ENCODE measurements at regions not wholly inside any gene's neighbourhood (a gene's known extent, or its start where the extent isn't known, plus 50 kb on each side); places are given as distances from the start of the nearest gene placed in this dataset.

GRCh38 chr3:159773706-159774105, 214.9 kb upstream of the IL12A start:
- intact Hi-C loops (cut with micrococcal nuclease): no loop called here
- DNase-seq (no peak), ATAC-seq (no peak)

- peak; percentile 81 for ATAC-seq
- peak; percentile 50 for DNase-seq
- intact Hi-C loops (cut with micrococcal nuclease): no loop called here
These were observed 213.2 kb upstream of the IL12A start for GRCh38 chr3:159775372-159775961.

DNA sequence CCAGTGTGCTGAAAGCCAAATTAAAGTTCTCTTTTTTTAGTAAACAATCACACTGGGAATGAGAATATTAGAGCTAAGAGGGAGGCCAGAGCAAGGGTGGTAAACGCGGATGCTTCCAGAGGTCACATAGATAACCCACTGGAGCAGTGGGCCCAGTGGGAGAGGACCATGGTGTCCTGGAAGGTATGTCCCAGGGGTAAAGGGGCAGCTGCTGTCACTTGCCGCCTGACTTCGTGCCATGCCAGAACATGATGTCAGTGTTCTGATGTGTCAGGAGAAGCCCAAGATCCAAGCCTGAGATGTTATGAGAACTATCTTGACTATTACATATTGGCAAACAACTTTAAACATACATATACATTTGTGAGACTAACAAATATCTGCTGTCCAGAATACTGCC, 211.9 kb upstream of the IL12A start:
- DNase-seq (peak; percentile 59), ATAC-seq (peak; percentile 83)
- intact Hi-C loops (cut with micrococcal nuclease): no loop called here

GRCh38 chr3:159779883-159780282, 208.8 kb upstream of the IL12A start:
- intact Hi-C loops (cut with micrococcal nuclease): loop anchor here (5.0 kb wide), 1 partner anchor 517 kb away; no protein-coding TSS in a partner anchor
- no peak for ATAC-seq
- DNase-seq: no peak

DNA sequence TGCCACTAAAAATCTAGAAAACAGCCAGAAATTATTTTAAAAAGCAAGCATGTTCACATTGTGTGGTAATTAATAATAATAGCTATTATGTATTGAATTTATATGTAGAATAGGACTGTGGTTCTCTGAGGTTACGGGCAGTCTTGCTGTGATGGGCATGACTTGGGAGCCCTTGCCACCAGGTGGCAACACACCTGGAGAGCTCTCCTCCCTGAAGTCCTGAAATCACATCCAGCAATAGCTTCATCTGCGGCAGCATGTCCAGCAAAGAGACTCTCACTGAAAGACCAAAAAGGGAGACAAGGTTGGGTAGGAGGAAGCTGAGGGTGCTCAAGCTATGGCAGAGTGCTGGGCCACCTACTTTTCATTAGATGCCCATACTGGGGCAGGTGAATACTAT, 206.8 kb upstream of the IL12A start:
- DNase-seq: no peak
- no peak for ATAC-seq
- intact Hi-C loops (cut with micrococcal nuclease): loop anchor here (5.0 kb wide), 1 partner anchor 515 kb away; no protein-coding TSS in a partner anchor

DNA sequence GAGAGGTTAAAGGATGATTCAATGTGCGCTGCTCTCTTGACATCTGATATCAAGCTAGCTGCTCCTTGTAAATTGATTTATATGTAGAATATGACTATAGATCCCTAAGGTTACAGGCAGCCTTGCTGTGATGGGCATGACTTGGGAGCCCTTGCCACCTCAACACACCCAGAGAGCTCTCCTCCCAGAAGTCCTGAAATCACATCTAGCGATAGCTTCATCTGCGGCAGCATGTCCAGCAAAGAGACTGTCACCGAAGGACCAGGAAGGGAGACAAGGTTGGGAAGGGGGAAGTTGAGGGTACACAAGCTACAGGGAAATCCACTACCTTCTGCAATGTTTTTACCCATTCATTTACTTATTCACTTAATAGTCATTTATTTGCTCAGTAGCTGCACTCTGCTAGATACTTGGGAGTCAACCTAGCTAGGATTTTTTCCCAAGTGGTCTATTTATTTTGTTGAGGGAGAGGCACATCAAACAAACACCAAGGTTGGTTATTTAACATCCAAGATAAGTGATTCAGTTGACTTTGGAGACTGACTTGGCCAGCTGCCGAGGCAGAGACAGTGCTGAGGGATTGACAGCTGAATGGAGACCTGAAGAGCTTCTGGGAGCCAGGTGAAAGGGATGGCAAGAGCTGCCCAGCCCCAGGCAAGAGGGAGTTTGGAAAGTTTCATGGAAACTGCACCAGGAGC, 205.8 kb upstream of the IL12A start:
- intact Hi-C loops (cut with micrococcal nuclease): loop anchor here (5.0 kb wide), 1 partner anchor 514 kb away; no protein-coding TSS in a partner anchor
- no peak for DNase-seq
- ATAC-seq: no peak

GRCh38 chr3:159783780-159784742, 204.6 kb upstream of the IL12A start:
- ATAC-seq: no peak
- intact Hi-C loops (cut with micrococcal nuclease): loop anchor here (5.0 kb wide), 1 partner anchor 513 kb away; no protein-coding TSS in a partner anchor
- DNase-seq: no peak

- intact Hi-C loops (cut with micrococcal nuclease): no loop called here
- no peak for DNase-seq
- ATAC-seq: no peak
These were observed 203.3 kb upstream of the IL12A start for GRCh38 chr3:159785273-159785708.

GRCh38 chr3:159786489-159787177, 202.0 kb upstream of the IL12A start:
- DNase-seq (no peak), ATAC-seq (no peak)
- intact Hi-C loops (cut with micrococcal nuclease): no loop called here

DNA sequence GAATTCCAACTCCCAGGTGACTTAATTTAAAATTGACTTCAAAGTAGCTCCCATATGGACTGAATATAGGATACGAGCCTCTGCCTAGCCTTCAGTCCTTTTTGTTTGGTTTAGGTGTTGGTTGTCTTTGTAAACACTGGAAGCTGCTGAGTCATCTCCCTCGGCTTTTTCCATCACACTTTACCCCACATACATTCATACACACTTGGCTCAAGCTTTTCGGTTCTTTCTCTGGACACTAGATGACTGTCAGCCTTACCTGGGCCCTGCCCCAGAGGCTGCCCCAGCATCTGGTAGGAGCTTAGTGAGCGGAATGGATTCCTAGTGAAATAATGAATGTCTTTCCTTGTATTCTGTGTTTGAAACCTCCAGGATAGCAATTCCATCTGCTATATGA, 201.5 kb upstream of the IL12A start:
- intact Hi-C loops (cut with micrococcal nuclease): no loop called here
- no peak for DNase-seq
- ATAC-seq: peak; percentile 63

GRCh38 chr3:159787794-159788205, 200.8 kb upstream of the IL12A start:
- intact Hi-C loops (cut with micrococcal nuclease): no loop called here
- peak; percentile 32 for ATAC-seq

GRCh38 chr3:159788291-159788690, 200.3 kb upstream of the IL12A start:
- DNase-seq (no peak), ATAC-seq (no peak)
- intact Hi-C loops (cut with micrococcal nuclease): no loop called here

More at GRCh38 chr3:159787794-159788205, 200.8 kb upstream of the IL12A start:
- no peak for DNase-seq

DNA sequence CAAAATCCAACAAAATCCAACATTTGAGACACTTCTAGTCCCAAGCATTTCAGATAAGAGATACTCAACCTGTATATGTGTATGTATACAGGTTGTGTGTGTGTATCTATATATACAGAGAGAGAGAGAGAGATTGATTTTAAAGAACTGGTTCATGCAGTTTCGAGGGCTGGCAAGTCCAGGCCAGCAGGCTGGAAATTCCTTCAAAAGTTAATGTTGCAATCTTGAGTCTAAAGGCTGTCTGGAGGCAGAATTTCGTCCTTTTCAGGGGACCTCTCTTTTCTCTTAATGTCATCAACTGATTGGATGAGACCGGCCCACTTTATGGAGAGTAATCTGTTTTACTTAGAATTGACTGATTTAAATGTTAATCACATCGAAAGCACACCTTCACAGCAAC, 199.6 kb upstream of the IL12A start:
- no peak for ATAC-seq
- intact Hi-C loops (cut with micrococcal nuclease): no loop called here
- no peak for DNase-seq

DNA sequence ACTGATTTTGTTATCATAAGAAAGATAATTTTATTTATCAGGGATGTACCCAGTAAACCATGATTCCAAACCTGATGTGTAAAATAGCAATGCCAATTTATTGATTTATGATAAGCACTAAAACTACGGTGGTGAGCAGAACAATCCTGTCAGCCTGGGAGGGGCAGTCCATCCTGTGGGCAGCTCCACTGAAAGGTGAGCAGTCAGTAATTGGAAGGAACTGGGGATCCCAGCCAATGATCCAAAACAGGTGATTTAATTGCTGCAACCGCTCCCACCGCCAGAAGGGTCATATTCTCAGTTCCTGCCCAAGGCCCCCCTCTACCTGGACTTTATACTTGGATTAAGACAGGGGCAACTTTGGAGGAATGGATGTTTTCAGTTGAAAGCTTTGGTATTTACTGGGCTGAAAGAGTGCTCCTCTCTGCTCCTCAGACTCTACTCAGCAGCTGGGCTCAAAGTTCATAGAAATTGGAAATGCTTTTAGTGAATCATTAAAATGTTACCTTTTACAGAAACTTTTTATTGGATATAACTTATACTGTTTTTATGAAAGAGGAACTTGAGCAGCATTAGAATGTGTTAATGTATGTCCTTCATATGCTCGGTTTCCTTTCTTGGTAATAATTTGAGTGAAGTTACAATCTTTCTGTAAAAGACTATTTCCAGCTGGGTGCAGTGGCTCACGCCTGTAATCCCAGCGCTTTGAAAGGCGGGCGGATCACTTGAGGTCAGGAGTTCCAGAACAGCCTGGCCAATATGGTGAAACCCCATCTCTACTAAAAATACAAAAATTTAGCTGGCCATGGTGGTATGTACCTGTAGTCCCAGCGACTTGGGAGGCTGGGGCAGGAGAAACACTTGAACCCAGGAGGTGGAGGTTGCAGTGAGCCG, 198.6 kb upstream of the IL12A start:
- DNase-seq (no peak), ATAC-seq (no peak)
- intact Hi-C loops (cut with micrococcal nuclease): no loop called here

GRCh38 chr3:159791336-159791735, 197.3 kb upstream of the IL12A start:
- intact Hi-C loops (cut with micrococcal nuclease): no loop called here
- ATAC-seq (no peak), DNase-seq (no peak)

DNA sequence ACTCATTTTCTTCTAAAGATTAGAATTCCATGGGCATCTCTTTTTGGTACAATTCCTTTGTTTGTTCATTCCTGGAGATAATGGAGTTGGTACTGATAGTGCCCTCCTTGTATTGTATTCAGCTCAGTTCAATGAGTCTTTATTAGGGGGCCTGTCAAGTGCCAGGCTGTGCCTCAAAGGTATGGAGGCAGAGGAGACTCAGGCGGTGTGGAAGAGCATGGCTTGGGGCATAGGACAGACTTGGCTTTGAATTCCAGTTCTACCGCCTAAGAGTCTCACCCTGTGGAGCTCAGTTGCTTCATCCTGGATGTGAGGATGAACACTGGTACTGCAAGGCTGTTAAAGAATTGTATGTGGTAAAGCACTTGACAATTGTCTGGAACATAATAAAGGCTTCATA, 196.6 kb upstream of the IL12A start:
- ATAC-seq (no peak), DNase-seq (no peak)
- intact Hi-C loops (cut with micrococcal nuclease): no loop called here

DNA sequence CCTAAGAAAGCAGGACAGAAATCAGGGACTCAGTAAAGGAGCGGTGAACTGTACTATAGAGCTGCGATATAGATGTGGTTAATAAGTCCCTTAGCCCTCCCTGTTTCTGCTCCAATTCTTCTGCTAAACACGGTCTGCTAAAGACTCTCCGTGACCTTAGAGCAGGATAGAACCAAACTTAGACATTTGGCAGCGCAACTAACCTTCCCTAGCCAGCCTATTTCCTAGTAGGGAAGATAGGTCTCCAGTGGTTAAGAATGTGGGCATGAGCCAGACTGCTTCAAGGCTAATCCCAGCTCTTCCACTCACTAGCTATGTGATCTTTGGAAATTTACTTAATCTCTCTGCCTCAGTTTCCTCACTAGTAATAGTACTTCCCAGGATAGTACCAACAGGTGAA, 193.6 kb upstream of the IL12A start:
- DNase-seq: no peak
- peak; percentile 84 for ATAC-seq
- intact Hi-C loops (cut with micrococcal nuclease): no loop called here

- ATAC-seq (no peak), DNase-seq (no peak)
- intact Hi-C loops (cut with micrococcal nuclease): no loop called here
These were observed 192.9 kb upstream of the IL12A start for GRCh38 chr3:159795681-159796175.

All from left ventricle myocardium superior (tissue), 1 donor.